GM18909 (cell line): ENCODE measurements at regions not wholly inside any gene's neighbourhood (a gene's known extent, or its start where the extent isn't known, plus 50 kb on each side); places are given as distances from the start of the nearest gene placed in this dataset.
"Not testable (repeated sequence)": the region's sequence is repeated elsewhere in the genome, so short reads cannot be mapped to it uniquely, and the experiment has no call there.

Experiments
- ATAC-seq: cut with Tn5 transposase; IDR thresholded peaks from one replicate; pipeline ENCODE4 v1.9.1; 2021; ENCODE audit warnings: mild to moderate bottlenecking; ENCODE audit not compliant: unreplicated experiment, poor library complexity

DNA sequence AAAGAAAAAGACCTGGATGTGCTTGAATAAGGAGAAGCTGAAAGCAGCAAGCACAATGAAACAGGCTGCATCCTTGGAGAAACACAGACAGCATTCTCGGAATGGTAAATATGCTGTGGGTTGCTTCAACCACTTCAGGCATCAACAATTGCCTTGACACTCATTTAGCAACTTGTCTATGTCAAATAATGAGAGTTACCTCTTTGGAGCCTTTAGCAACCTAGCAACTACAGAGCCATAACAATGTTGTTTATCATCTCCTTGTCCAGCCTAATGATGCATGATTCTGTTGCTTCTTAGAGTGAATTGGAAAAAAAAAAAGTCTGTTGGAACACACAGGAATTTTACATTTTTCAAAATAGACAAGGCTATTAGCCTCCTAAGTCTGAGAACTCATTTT is 410.6 kb downstream of the PIK3C3 start:
- no peak for ATAC-seq

DNA sequence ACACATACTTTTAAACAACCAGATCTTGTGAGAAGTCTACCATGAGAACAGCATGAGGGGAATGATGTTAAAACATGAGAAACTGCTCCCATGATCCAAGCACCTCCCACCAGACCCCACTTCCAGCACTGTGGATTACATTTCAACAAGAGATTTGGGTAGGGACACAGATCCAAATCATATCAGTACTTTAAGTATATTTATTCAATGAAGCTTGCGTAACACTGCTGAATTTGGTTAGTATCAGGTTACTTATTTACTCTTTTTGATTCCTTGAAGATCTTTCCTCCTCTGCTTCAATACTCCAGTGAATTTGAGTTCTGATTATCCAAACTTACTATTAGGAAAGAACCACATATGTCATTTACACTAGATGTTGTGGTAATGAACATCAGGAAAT is 418.6 kb downstream of the PIK3C3 start:
- no peak for ATAC-seq

DNA sequence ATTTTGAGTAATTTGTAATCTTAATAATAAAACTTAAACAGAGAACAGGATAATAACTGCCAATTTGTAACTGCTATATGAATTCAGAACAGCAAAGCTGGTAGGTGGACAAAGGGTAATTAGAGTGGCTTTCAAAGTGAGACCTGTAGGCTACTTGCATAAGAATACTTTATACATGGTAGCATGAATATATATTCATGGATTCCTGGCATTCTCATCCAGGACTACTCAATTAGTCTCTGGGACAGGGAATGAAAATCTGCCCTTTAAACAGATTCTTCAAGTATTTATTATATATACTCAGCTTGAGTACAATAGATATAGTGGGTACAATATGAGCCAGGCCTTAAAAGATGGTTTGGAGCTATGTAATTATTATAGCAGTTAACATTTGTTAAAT is 419.9 kb downstream of the PIK3C3 start:
- ATAC-seq: no peak

DNA sequence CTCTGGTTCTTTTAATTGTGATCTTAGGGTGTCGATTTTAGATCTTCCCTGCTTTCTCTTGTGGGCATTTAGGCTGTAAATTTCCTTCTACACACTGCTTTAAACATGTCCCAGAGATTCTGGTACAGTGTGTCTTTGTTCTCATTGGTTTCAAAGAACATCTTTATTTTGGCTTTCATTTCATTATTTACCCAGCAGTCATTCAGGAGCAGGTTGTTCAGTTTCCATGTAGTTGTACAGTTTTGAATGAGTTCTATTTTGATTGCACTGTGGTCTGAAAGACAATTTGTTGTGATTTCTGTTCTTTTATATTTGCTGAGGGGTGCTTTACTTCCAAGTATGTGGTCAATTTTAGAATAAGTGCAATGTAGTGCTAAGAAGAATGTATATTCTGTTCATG is 423.8 kb downstream of the PIK3C3 start:
- ATAC-seq: not testable (repeated sequence)

DNA sequence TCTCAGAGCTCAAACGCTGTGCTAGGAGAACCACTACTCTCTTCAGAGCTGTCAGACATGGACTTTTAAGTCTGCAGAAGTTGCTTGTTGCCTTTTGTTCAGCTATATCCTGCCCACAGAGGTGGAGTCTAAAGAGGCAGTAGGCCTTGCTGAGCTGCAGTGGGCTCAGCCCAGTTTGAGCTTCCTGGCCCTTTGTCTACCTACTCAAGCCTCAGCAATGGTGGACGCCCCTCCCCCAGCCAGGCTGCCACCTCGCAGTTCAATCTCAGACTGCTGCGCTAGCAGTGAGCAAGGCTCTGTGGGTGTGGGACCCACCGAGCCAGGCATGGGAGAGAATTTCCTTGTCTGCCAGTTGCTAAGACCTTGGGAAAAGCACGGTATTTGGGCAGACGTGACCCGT is 426.2 kb downstream of the PIK3C3 start:
- not testable (repeated sequence) for ATAC-seq

DNA sequence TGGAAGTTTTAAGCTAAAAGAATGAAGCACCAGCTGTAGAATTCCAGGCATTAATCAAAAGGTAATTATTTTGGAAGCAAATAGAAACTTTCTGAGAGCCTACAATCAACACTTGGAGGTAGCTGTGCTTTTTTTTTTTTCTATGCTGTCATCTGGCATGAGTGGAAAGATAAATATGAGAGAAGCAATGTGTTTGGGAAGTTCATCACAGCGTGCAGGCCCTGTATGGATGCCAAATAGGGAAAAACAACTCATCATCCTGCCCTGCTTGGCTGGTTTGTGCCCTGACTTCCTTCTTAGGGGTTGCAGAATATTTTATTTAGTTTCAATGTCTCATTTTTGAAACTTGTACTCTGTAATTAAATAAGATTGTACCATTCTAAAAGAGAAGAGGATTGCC is 437.4 kb downstream of the PIK3C3 start:
- no peak for ATAC-seq

DNA sequence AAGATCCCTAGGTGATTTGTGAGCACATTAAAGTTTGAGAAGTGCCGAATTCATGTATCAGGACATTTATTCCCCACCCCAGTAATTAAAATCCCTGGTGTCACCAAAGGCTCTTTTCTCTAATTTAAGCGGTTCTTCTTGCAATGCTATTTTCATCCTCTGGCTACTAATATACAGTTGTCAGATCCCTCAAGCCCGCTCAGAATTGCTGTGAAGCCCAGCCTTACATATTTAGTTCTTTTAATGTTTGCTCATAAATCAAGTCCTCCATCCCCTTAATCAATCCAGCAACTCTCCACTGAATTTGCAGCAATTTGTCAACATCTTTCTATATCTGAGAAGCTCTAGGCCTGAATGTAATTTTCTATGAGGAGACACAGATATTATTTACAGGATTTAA is 437.9 kb downstream of the PIK3C3 start:
- ATAC-seq: no peak

DNA sequence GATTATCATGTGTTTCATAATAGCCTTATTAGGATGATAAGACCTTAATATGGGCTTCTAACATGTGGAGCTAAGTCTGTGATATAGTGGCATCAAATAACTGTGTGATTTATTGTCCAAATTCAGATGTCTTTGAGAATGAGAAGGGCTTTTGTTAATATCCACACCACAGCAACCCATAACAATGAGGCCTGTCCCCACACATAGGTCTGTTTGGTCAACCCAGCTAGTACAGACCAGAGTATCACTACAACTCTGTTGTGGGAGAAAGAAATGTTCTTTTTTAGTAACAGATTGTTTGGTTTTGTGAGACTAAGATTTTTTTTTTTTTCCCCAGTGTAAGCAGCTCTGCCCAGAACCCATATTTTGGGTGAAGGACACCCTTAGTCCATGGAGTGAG is 439.2 kb downstream of the PIK3C3 start:
- ATAC-seq: no peak

DNA sequence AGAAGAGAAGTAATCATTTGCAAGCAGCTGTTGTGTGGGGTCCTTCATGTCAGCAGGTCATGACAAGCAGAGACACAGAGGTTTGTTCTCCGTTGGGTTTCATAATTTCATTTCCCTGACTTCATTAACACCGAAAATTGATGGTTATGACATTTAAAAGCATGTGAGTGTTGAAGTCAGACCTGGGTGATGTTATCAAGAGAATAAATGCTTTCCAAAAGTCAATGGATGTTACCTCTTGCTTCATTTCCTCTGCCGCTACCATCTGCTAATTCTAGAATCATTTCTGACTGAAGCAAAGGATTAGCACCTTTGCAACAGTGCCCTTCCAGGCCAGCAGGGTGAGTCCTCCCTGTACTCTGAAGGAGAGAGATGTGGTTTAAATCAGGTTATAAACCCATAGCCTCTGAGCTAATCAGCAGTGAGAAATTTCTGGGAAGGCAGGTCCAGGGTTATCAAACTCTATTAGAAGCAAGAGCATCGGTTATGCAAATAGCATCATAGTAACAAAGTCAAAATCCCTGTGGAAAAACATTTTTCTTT is 446.2 kb downstream of the PIK3C3 start:
- ATAC-seq: no peak

DNA sequence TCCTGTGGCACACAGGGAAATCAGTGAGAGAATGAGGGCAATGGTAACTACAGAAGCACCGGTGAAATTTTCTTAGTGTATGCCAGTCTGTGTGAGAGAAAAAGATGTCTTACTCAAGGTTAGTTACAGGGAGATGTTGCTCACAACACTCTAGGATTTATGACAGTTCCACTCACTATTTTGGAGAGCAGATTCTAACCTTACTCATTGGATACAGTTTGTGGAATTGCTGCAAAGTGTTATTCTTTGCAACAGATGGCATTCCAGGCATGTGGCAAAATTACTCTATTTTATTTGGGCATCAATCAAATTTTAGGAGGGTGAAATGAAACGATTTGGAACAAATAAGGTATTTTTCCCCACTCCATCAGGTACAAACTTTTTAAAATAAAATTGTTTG is 449.1 kb downstream of the PIK3C3 start:
- no peak for ATAC-seq

DNA sequence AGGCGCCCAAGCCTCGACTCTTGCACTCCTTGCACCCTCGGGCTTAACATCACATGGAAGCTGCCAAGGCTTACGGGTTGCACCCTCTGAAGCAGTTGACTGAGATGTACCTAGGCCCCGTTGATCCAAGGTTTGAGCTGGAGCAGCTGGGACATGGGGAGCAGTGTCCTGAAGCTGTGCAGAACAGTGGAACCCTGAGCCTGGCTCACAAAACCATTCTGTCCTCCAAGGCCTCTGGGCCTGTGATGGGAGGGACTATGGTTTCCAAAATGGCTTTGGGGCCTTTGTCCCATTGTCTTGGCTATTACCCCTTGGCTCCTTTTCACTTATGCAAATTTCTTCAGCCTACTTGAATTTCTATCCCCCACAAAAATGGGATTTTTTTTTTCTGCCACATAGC is 454.0 kb downstream of the PIK3C3 start:
- no peak for ATAC-seq

DNA sequence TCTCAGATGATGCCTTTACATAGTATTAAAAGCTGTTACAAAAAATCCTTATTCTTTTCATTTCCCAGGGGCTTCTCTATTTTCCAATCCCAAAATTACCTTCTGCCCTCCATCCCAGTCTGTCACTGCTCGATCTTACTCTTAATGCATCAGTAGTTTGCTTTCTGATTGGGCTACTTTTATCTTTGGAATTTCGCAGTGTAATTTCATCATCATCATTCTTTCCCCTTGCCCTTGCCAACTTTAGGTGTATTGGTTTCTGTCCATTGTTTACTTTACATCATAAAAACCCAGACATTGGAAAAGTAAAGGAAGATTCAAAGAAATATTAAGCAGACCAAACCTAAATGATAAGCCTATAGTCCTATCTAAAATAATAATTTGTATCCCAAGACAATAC is 457.2 kb downstream of the PIK3C3 start:
- ATAC-seq: no peak

DNA sequence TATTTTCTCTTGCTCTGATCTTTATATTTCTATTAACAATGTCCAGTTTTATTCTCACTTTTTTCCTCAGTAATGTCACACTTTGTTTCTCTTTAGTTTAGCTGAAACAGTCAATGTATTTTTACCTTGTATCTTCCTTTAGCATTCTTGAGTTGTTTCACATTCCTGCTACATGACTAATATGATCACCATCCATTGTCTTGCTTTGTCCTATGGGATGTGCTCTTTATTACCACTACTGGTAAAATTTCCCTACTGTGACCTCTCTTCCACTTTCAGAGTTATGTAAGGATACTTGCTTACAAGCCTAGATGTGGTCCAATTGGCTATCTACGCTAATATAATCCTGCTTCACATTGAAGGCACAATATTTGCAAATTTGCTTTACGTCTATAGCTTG is 457.9 kb downstream of the PIK3C3 start:
- no peak for ATAC-seq

DNA sequence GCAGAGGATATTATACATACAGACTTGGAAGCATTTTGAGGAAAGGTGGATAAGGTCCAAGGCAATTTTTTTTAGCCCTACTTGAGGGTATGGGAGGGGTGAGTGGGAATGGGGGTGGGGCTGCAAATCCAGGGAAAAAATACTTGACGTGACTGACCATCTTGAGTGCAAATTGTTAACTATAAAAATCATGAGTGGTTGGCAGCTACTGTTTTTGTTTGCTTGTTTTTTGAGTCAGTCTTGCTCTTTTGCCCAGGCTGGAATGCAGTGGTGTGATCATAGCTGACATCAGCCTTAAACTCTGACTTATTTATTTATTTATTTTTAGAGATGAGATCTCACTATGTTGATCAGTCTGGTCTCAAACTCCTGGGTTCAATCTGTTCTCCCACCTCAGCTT is 458.8 kb downstream of the PIK3C3 start:
- no peak for ATAC-seq

DNA sequence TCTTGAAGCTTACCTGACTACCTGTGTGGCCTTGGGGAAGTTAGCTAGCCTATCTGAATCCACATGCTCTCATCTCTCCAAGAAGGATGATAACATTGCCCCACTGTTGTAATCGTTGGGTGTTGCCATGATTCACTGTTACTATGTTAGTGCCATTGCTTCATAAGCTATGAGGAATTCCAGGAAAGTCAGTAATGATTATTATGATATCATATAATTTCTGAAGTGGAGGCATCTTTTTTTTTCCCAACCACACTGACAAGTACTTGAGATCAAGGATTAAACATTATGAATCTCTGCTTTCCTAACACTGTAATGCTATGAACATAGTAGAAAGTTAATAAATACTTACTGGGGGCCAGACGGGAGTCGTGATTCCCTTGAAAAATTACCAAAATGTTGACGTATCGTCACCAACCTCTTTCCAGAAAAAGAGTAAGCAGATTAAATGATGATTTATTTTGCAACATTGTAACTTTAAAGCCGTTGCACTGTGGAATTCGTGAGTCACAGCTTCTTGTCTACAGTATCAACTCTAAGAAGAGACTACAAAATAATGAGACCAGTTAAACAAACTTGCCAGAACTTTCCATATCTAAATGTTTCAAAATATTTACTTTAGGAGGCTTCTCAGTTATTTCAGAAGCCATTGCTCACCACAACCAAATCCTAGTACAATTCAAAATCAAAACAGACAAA is 459.9 kb downstream of the PIK3C3 start:
- no peak for ATAC-seq

DNA sequence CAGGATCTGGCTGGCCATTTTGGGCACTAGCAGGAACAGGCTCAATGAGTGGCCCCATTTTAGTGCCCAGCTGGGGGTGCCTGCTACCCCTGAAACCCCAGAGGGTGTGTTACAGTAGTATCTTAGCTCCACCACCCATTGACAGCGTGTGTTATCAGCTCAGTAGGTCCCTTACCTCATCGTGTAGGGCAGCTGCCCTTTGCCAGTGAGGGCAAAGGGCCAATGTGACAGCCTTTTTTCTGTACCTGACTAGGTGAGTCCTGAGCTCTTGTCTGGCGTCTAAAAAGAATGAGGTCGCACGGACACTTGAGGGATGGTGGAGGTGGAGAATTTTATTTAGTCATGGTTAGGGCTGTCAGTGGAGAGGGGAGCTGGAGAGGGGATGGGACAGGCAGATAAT is 462.2 kb downstream of the PIK3C3 start:
- no peak for ATAC-seq

DNA sequence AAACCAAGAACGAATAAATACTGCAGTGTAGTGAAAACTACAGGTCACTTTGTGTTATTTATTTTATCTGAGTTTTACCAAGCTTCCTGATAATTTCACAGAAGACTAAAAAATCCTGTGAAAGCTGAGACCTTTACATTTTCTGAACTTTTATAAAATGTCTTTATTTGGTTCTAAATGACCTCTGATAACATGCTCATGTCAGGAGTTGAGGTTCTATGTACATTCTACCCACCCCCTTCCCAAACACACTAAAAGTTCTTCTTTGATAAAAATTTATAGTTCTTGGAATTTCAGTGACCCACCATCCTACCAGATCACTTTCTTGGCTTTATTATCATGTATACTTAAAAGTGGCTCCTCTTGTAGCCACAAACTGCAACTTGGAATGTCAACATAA is 463.1 kb downstream of the PIK3C3 start:
- ATAC-seq: no peak

DNA sequence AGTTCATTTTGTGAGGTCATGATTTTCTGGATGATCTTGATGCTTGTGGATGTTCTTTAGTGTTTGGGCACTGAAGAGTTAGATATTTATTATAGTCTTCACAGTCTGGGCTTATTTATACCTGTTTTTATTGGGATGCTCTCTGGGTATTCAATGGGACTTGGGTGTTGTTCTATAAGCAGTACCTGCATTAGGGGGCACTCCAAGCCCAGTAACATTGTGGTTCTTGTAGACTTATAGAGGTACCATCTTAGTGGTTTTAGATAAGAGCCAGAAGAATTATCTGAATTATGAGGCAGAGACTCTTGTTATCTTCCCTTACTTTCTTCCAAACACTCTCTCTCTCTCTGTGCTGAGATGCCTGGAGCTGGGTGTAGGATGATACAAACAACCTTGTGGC is 470.0 kb downstream of the PIK3C3 start:
- no peak for ATAC-seq

DNA sequence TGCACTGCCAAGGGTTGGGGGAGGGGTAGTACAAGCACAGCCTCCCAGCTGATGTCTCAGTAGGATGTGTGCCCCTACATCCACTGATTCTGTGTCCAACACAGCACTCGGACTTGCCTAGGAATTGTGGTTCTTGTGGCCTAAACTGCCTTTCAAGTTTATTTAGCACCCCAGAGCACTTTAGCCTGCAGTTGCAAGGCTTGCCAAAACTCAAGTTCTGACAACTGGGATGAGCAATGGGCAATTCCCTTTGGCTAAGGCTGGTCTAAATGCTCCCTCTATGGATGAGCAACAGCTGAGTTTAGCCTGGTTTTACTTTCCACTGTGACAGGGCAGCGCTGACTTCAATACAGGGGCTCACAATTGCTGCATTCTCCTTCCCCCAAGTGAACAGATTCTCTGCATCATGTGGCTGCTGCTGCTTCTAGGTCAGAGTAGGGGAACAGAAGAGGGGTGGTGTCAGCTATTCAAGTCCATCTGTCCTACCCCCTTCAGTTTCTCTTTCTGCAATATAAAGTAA is 471.5 kb downstream of the PIK3C3 start:
- no peak for ATAC-seq

DNA sequence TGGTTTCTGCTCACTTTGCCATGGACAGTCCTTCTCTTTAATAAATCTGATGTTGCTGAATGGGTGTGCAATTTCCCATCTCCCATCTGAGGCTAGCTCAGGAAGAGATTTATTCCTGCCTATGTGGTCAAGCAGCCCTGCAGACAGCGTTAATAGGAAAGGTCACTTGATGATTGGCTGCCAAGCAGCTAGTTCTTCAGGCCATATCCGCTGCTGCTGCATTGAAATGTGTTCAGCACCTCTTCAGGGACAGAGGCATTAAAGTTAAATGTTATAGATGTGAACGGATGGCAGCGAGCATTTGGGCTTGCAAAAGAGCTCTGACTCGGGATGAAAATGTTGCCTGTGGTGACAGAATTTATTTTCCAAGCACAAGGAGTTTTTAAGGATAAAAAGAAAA is 474.2 kb downstream of the PIK3C3 start:
- ATAC-seq: no peak

DNA sequence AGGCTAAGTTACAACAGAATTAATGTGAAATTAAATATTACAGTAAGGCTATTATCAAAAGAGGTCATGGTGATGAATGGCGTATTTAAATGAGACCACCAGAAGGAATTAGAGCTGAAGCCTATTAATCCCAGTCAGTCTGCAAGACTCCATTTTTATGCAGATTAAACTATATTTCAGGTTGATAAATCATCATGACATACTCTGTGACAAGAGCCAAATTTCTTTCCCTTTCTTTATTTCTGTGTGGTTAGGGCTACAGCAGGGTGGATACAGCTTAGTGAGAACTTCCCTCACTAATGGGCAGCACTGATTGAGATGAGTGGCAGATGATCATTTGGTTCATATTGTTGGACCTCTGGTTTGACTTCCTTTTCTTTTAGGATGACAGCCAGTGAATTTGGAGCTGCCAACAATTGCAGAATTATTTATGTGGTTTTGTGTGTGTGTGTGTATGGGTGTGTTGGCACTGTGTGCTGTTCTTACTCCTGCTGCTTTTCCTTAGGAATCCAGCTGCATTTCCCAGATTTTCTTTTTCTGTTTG is 481.3 kb downstream of the PIK3C3 start:
- no peak for ATAC-seq

DNA sequence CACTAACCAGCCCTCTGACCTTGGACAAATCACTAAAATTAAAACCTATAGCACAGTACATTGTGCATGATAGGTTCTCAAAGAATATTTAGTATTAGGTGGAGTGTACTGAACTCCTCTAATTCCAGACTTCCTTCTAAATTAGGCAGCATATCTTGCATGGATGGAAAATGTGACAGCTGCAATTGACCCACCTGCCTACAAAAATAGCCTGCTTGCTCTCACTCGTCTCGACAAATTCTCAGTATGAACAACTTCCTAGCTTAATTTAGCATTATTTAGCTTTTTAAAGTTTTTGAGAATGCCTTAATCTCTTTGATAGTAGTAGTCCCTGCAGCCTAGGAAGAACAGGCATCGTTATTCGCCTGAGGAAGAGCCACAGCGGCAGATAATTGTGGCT is 482.0 kb downstream of the PIK3C3 start:
- ATAC-seq: no peak
